ENCODE measurements at regions not wholly inside any gene's neighbourhood (a gene's known extent, or its start where the extent isn't known, plus 50 kb on each side); places are given as distances from the start of the nearest gene placed in this dataset.

- no peak for TF ChIP-seq GATA3 (IDR thresholded peaks at IDR 0.05; ENCODE audit: low read depth, low read length)
- TF ChIP-seq GATA2 (IDR thresholded peaks at IDR 0.05; ENCODE audit: low read depth, low read length): no peak
These were observed 495.9 kb upstream of the PAPPA start for GRCh38 chr9:115657695-115658094.

Measured in SH-SY5Y (cell line).